Neural progenitor cell (in vitro differentiated cells): ENCODE measurements at regions not wholly inside any gene's neighbourhood (a gene's known extent, or its start where the extent isn't known, plus 50 kb on each side); places are given as distances from the start of the nearest gene placed in this dataset.

ENCODE experiments used
- CTCF ChIP-seq: fragments of 200-600 bp; sonication (generic); IDR thresholded peaks from 2 replicates; pipeline ENCODE4 v1.5.1; 2017; ENCODE audit warnings: antibody characterized with exemption, mild to moderate bottlenecking
- EZH2 ChIP-seq: fragments of 200-600 bp; sonication (generic); IDR thresholded peaks from 2 replicates; pipeline ENCODE4 v1.6.1; 2017; ENCODE audit warnings: antibody characterized with exemption, mild to moderate bottlenecking, moderate library complexity

- TF ChIP-seq CTCF (no peak), EZH2 (no peak)
Measured at GRCh38 chr5:124582561-124582840, 163.9 kb downstream of the ZNF608 start.
